Activated CD4-positive, alpha-beta T cell treated with anti-CD3 and anti-CD28 coated beads, Interleukin-10, Interleukin-2, amounts not matched to agents 100 ng/mL and 50 ng/mL, durations not matched to agents 16 hours and 8 hours (primary cell): ENCODE measurements at regions not wholly inside any gene's neighbourhood (a gene's known extent, or its start where the extent isn't known, plus 50 kb on each side); places are given as distances from the start of the nearest gene placed in this dataset.
A peak's percentile ranks its signal among the peaks of the same experiment; 100 is the strongest.
"Not testable (repeated sequence)": the region's sequence is repeated elsewhere in the genome, so short reads cannot be mapped to it uniquely, and the experiment has no call there.

Source experiments
- DNase-seq: peaks from one replicate; pipeline ENCODE4 v3.0.0-alpha.2; 2020

DNA sequence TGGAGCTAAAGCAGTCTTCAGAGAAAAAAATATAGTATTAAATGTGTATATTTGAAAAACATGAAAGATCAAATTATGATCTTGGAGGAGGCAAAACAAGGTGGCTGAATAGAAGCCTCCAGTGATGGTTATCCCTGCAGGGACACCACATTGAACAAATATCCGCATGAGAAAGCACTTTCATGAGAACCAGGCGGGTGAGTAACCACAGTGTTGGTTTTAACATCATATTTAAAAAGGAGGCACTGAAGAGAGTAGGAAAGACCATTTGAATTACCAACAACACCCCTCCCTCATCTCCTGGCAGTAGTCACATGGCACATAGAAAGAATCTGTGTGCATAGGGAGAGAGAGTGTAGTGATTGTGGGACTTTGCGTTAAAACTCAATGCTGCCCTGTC, 759.6 kb upstream of the NRXN1 start:
- DNase-seq: no peak

DNA sequence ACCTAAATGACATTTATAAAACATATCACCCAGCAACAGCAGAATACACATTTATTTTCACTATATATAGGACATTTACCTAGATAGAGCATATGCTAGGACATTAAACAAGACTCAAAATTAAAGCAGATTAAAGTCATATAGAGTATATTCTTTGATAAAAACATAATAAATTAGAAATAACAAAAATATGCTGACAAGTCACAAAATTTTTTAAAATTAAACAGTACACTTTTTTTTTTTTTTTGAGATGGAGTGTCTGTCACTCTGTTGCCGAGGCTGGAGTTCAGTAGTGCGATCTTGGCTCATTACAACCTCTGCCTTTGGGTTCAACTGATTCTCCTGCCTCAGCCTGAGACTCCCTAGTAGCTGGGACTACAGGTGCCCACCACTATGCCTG, 758.9 kb upstream of the NRXN1 start:
- no peak for DNase-seq

DNA sequence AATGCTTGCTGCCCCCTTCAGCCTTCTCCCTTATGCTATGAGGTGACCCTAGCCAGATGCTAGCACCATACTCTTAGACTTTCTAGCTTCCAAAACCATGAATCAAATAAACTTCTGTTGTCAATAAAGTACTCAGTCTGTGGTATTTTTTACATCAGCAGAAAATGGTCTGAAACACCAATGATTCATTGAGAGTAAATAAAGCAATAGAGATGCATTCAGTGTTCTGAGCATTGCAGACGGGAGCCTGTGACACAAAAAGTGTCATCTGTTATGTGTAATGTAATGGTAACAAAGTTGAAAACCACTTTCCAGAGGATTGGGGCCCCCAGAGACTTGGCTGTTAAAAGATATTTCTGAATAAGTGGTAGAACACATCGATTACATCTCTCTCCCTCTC, 758.0 kb upstream of the NRXN1 start:
- no peak for DNase-seq

DNA sequence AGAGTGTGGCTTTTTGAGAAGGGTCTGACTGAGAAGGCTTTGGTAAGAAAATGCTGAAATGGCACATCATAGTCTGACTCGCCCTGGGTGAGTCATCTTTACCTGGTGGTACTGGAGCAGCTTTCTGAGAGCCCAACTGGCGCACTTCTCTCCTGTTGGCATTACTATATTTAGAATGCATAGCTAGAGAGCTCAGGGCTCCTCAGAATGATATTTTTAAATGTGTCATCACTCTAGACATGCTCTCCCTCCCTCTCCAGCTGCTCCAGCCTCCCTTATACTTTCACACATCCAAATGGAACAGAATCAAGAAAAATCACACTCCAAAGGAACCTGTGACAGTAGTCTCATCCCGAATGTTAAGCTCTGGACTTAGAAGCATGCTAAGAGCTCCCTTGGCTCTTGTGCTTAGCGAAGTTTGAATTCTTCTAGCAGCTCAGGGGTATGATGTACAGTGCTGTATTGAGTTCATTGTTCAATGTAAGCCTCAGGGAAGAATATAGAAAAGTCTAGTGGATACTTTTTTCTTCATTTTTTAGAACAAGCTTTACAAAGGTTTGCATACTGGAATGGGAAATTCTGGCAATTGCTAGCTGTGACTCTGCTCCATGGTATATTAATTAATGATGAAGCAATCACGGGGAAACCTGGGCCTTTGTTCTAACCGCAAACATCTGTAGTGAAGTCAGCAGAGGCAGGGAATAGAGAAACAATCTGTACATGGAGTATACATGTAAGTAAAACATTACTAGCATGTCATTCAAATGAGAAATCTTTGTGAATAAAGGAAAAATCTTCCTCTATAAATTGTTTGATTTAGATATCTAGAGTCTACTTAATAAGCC, 751.2 kb upstream of the NRXN1 start:
- no peak for DNase-seq

DNA sequence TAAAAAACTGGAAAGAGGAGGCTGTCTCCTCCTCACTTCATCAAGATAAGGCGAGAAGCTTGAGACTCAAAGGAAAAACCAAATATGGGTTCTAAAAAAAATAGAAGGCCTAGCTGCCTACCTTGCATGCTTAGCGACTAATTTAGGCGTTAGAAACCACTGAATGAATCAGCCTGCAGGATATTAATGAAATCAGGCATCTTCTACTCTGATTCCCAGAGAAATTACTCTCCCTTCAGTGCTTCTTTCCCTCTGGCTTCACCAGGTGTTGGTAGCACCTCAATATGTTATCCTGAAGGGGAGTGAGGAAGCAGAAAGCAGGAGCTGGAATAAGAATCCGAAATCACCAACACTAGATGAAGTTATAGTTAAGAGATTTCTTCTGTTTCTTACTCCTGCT, 749.8 kb upstream of the NRXN1 start:
- no peak for DNase-seq

DNA sequence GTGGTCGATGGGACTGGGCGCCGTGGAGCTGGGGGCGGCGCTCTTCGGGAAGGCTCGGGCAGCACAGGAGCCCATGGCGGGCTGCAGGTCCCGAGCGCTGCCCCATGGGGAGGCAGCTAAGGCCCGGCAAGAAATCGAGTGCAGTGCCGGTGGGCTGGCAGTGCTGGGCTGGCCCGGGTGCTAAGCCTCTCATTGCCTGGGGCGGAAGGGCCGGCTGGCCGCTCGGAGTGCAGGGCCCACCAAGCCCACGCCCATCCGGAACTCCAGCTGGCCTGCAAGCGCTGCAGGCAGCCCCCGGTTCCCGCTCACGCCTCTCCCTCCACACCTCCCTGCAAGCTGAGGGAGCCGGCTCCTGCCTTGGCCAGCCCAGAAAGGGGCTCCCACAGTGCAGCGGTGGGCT, 748.4 kb upstream of the NRXN1 start:
- DNase-seq: no peak

DNA sequence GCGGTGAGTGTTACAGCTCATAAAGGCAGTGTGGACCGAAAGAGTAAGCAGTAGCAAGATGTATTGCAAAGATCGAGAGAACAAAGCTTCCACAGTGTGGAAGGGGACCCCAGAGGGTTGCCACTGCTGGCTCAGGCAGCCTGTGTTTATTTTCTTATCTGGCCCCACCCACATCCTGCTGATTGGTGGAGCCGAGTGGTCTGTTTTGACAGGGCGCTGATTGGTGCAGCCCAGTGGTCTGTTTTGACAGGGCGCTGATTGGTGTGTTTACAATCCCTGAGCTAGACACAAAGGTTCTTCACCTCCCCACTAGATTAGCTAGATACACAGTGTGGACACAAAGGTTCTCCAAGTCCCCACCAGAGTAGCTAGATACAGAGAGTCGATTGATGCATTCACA, 747.8 kb upstream of the NRXN1 start:
- not testable (repeated sequence) for DNase-seq

DNA sequence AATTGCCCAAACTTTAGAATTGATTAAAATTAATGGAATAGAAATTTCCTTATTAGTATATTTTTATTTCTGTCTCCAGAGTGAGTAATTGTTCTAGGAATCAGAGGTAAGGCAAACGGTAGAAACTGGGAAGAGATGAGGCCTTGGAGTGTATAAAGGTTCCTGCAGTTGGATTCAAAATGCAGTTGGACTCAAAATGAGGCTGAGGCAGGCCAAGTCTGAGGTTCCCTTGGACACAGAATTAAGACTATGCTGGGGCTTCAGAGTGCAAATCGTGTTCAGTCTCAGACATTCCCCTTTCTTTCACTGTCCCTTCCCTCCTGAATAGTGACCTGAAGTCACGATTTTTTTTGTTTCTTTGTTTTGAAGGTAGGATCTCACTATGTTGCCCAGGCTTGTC, 746.9 kb upstream of the NRXN1 start:
- DNase-seq: no peak

DNA sequence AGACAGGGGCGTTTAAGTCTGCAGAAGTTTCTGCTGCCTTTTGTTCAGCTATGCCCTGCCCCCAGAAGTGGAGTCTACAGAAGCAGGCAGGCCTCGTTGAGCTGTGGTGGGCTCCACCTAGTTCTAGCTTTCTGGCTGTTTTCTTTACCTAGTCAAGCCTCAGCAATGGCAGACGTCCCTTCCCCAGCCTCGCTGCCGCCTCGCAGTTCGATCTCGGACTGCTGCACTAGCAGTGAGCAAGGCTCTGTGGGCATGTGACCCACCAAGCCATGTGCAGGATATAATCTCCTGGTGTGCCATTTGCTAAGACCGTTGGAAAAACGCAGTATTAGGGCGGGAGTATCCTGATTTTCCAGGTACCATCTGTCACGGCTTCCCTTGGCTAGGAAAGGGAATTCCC, 742.7 kb upstream of the NRXN1 start:
- not testable (repeated sequence) for DNase-seq

DNA sequence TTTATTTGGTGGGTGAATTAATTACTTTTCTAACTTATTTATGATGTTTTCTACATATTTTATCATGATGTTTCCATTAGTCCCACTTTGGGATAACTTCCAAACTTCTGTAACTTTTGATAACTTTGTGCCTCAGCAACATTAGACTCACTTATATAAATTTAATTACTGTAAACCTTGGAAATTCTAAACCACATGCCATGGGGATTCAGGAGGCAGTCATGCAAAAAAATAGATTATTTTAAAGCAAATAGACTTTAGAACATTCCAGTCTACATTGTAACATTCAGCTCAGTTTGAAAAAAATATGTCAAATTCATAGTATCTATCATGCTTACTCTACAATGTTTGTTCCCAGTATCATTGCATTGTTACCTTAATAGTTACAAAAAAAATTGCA, 728.5 kb upstream of the NRXN1 start:
- DNase-seq: no peak

DNA sequence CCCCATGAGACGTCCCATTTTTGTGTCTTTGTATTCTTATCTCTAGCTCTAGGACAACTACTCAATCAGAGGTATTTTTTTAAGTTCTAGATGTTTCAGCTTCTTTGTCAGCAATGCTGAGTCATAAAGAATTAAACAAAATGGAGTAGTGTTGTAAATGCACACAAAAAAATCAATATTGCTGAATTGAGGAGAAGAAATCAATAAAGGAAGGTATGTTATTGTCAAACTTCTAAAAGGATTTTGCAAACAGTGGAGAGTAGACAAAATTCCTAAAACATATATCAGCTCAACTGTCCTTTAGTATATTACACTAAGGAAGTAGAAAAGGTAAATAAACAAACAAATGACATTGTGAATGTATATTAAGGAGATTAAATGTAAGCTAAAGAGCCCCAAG, 726.1 kb upstream of the NRXN1 start:
- no peak for DNase-seq

DNA sequence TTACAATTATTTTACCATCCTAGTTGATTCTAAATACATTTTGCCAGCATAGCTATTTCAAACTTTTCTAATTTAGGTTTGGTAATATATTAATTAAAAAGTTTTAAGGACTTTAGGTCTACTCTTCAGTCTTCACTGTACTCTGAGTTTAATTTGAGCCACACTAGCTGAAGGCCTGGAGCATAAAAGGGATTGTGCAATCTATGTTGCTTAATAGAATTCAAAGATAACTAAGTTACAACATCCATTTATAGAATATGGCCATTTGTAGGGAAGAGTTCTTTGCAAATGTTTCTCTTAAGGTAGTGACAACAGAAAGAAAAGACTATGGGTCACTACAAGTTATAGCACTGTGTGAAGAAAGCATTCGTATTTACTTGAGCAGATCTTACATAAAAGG, 702.2 kb upstream of the NRXN1 start:
- no peak for DNase-seq

DNA sequence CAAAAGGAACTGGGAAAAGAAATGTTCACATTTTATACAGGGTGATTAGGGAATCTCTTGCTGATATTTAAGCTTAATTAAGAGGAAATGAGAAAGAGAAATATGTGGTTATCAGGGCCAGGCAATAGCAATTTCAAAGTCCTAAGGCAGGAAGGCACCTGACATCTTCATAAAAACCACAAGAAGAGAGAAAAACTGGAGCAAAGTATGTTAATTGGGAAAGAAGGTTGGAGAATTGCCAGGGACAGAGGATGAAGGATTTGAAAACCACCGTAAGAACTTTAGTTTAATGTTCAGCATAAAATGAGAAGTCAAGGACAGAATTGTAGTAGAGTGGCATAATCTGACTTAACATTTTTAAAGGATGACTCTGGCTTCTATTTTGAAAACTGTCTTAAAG, 691.8 kb upstream of the NRXN1 start:
- DNase-seq: no peak

DNA sequence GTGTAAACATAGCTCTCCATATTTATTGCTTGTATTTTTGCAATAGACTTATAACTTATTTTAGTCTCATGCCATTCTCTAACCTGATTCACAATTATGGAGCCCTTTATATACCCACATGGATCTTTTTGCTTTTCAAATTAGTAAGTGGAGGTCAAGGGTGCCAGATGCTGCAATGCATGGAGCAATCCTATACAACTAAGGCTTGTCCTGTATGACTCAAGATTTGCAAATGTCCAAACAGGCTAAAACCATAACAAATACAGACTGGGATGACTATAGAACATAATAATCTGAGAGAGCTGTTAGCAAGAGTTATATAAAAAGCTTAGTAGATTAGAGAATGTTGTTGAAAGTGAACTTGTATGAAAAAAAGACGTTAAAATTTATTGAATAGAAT, 690.4 kb upstream of the NRXN1 start:
- no peak for DNase-seq

DNA sequence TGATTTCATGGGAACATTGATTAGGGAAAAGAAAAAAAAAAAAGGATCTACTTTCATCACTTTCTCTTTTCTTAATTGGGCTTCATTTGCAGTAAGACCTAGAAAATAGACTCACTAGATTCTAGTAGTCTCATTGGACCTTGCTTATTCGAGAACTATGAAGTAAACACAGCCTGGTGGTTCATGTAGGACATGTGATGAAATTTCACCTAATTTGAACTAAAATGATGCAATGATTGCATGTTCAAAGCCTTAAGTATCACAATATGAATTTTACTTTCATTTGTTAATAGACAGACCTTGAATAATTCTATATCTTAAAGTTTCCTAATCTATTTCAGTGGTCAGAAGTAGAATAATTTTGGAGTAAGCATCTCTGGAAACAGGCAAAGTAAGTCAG, 688.9 kb upstream of the NRXN1 start:
- no peak for DNase-seq

DNA sequence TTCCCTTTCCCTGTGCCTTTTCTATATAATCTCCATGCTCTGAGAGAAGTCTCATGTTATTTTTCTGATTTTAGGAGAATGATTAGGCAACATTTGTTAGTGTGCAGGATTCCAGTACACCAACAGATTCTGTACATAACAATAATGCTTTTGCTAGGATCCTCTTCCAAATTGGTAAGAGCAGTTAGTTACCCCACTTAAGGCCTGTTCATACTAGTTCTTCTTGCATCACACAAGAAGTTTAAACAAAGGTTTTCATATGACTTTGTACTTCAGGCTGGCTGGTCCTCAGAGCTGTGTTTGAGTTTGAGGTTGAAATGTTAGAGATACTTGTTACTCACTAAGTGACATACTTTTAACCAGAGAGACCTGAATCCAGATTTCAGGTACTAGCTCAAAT, 686.9 kb upstream of the NRXN1 start:
- DNase-seq: no peak

DNA sequence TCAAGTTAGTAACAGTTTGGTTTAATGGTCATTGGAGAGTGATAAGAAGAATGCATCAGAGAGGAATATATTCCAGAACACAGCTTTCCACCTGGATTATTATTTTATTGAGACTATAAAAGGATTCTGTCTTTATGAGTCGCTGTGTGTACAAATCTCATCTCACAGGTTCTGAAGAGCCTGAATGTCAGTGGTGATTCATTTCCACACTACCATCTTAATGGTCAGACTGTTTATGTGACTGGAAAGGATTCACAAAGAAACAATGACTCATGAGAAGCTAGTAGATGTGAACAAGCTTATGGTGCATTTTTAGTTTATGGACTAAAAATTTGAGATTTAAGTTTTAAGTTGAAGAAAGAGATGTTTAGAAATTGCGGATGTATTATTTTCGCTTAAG, 685.4 kb upstream of the NRXN1 start:
- no peak for DNase-seq

DNA sequence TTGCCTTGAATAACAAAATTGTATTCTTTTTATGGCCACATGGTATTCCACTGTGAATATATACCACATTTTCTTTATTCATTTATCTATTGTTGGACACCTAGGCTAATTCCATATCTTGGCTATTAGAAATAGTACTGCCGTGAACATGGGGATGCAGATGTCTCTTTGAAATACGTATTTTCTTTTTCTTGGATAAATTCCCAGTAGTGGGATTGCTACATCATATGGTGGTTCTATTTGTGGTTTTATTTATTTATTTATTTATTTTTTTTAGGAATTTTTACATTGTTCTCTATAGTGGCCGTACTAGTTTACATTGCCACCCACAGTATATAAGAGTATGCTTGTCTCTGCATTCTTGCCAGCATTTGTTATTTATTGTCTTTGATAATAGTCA, 679.8 kb upstream of the NRXN1 start:
- no peak for DNase-seq

DNA sequence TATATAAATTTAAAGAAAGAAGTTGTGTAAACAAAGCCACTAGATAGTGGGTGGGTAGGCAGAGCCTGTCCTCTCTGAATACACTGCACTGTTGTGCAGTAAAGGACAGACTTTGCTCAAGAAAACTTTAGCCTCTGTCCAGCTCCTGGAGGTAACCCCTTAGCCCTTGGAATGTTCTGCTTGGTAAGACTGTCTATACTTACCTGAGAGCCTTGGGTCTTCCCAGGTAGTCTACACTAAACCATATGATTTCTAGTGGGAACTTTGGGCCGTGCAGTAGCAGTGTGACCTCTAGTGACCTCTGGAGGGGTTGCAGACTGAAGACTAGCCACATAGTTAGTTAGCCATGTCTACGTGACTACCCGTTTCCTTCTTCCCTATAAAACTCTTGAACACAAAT, 678.3 kb upstream of the NRXN1 start:
- DNase-seq: peak; percentile 0

DNA sequence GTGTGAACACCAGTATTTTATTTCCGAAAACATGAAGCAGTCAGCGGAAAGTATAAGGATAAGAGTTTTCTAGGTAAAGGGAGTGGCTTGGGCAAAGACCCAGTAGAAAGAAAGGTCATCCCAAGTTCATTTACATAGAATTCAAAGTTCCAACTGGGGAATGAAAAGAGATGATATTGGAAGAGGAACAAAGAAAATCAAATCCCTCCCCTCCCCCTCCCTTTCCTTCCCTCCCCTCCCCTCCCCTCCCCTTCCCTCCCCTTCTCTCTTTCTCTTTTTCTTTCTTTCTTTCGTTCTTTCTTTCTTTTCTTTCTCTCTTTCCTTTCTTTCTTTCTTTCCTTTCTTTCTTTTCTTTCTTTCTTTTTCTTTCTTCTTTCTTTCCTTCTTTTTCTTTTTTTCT, 675.7 kb upstream of the NRXN1 start:
- no peak for DNase-seq

DNA sequence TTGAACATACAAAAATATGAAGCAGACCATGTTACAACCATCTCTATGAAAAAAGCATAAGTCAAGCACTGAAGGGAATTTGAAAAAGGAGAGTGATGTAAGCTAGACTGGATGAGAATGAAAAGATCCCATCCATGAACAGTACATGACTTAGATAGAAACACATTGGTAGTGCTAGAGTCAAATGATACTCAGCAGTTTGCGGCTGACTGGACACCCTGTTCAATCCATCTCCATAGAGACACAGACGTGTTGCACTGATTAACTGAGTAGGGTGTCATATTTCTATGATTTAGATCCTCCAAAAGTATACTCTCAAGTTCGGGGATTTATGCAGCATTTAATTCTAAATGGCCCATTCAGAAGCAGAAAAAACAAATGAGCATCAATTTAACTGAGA, 674.3 kb upstream of the NRXN1 start:
- no peak for DNase-seq

DNA sequence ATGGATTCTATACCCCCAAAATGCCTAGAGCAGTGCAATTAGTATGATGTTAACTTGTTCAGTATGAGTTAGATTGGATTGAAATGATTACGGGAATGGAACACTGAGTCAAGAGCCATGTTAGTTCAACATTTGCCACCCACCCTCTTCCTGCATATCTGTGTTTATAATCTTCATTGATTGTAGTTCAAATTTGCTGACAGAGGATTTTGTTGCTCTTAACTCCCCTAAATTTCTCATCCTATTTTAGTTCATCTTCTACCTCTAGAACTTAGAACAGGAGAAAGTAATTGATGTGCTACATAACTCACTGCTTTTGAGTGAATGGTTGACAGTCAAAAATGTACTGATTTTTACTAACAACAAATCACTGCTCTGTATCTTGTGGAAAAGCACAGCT, 673.5 kb upstream of the NRXN1 start:
- no peak for DNase-seq

DNA sequence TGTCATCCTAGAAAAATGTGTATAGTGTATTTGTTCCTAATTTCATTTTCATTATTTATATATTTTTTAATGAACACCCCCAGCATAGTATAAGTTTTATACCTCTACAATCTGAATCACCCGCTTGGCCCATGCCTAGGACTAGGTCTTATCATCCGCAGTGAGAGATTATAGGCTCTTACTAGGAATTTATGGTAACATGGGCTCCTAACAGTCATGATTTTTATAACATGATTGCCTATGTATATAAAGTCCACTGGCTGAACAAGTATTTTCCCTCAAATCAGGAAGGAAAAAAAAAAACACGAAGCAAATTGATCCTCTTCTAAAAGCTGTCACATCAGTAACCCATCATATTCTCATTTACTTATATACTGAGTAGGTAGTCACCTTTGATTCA, 666.1 kb upstream of the NRXN1 start:
- DNase-seq: no peak

DNA sequence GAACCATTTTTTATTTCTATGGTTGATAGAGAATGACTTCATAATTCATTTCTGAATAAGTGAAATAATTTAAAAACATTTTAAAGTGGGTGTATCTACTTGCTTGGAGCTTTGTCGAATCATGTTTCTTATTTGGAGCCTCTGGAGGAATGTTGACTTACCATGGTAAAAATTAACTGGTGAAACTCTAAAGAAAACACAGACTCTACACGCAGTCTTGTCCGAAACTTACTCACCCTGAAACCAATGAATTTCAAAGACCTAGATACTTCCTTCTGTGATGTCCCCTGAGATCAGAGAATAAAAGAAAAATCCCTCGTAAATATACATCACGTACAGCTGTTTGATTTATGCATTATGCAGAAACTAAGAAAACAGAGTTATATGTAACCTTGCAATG, 665.2 kb upstream of the NRXN1 start:
- no peak for DNase-seq

DNA sequence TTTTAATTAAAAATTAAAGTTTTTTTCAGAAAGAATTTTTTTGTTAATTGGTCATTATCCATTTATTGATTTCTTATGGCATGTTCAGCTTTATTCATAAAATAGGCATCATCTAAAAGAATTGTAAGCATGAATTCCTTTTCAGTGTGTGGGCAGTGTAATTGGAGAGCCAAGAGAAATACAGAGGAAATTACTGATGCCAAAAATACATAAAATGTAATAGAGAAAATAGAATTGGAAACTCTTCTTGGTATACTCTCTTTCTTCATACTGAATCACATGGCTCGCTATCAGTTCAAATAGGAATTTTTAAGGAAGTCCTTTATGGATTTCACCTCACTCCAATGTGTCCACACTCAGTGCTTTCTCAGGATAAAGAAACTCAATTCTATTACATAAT, 663.6 kb upstream of the NRXN1 start:
- no peak for DNase-seq

DNA sequence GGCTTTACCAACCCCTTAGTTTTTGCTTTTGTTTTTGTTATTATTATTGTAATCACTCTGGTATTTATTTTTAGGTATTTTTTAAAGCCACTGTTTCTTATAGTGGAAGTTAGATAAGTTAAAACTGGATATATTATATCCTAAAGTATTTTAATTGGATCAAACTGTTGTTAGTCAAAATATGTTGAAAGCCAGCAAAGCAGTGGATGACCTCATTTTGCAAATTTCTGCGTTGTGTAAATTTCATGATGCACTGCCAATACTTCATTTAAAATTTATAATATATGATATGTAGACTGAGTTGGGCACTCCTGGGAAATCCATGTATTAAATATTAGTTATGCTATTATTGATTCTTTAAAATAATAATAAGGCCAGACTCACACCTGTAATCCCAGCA, 661.7 kb upstream of the NRXN1 start:
- no peak for DNase-seq
